HG03457 (cell line): ENCODE measurements at regions not wholly inside any gene's neighbourhood (a gene's known extent, or its start where the extent isn't known, plus 50 kb on each side); places are given as distances from the start of the nearest gene placed in this dataset.

Experiments
- ATAC-seq: cut with Tn5 transposase; IDR thresholded peaks from one replicate; pipeline ENCODE4 v1.9.1; 2021; ENCODE audit warnings: moderate number of reproducible peaks; ENCODE audit not compliant: unreplicated experiment

GRCh38 chrX:39883666-39884065 is 214.1 kb downstream of the BCOR start:
- no peak for ATAC-seq

- ATAC-seq, result no peak
These were observed 211.5 kb downstream of the BCOR start for GRCh38 chrX:39886282-39886681.

- ATAC-seq, result no peak
These were observed 209.0 kb downstream of the BCOR start for GRCh38 chrX:39888730-39889129.

- no peak for ATAC-seq
These were observed 208.1 kb downstream of the BCOR start for GRCh38 chrX:39889704-39890103.

- no peak for ATAC-seq
These were observed 207.0 kb downstream of the BCOR start for GRCh38 chrX:39890807-39891206.

GRCh38 chrX:39891781-39892180 is 206.0 kb downstream of the BCOR start:
- no peak for ATAC-seq

- ATAC-seq, result no peak
These were observed 204.1 kb downstream of the BCOR start for GRCh38 chrX:39893417-39894338.

- no peak for ATAC-seq
These were observed 203.1 kb downstream of the BCOR start for GRCh38 chrX:39894683-39895082.

GRCh38 chrX:39895218-39896110 is 202.3 kb downstream of the BCOR start:
- no peak for ATAC-seq

GRCh38 chrX:39896951-39897740 is 200.6 kb downstream of the BCOR start:
- ATAC-seq, result no peak

- ATAC-seq, result no peak
These were observed 200.0 kb downstream of the BCOR start for GRCh38 chrX:39897741-39898097.

GRCh38 chrX:39898147-39898546 is 199.6 kb downstream of the BCOR start:
- no peak for ATAC-seq

- no peak for ATAC-seq
These were observed 198.7 kb downstream of the BCOR start for GRCh38 chrX:39899059-39899458.

GRCh38 chrX:39899856-39900776 is 197.6 kb downstream of the BCOR start:
- ATAC-seq, result no peak

- ATAC-seq, result no peak
These were observed 197.0 kb downstream of the BCOR start for GRCh38 chrX:39900777-39901170.

GRCh38 chrX:39903343-39903742 is 194.4 kb downstream of the BCOR start:
- ATAC-seq, result no peak

GRCh38 chrX:39903937-39904336 is 193.8 kb downstream of the BCOR start:
- no peak for ATAC-seq

- ATAC-seq, result no peak
These were observed 192.8 kb downstream of the BCOR start for GRCh38 chrX:39904816-39905537.

GRCh38 chrX:39905538-39905891 is 192.2 kb downstream of the BCOR start:
- no peak for ATAC-seq
